RWPE1 (cell line): ENCODE measurements at regions not wholly inside any gene's neighbourhood (a gene's known extent, or its start where the extent isn't known, plus 50 kb on each side); places are given as distances from the start of the nearest gene placed in this dataset.

ENCODE experiments used
- CTCF ChIA-PET: fragments of 350-600 bp; sonication (Branson Sonifier 250); formaldehyde crosslinking; extraction: SDS; loops from one replicate; lab custom pipeline; 2021; lab: Yijun Ruan, JAX
- POLR2A ChIA-PET: fragments of 400-600 bp; formaldehyde crosslinking; extraction: SDS; loops from one replicate; lab custom pipeline; 2020; ENCODE audit warnings: antibody characterized with exemption; ENCODE audit not compliant: low non-redundant PET; lab: Yijun Ruan, JAX
- DNase-seq: peaks from one replicate; pipeline ENCODE4 v3.0.0; 2012; ENCODE audit warnings: low spot score
- H3K27ac ChIP-seq: fragments of 450-650 bp; 2 replicates; pipeline ENCODE4 v1.5.1; 2017
- CTCF ChIP-seq: fragments of 450-650 bp; conservative IDR thresholded peaks from 2 replicates; pipeline ENCODE4 v1.5.1; 2017; ENCODE audit warnings: low read depth, mild to moderate bottlenecking

DNA sequence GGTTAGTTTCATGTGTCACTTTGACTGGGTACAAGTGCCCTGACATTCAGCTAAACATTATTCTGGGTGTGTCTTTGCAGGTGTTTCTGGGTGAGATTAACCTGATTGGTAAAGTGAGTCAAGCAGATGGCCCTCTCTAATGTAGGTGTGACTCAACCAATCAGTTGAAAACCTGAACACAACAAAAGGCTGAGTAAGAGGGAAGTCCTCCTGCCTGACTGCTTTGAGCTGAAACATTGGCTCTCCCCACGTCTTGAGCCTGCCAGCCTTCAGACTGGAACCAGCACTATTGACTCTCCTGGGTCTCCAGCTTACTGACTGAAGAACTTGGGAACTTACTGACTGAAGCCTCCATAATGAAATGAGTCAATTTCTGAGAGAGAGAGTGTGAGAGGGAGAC, 70.0 kb upstream of the C21orf91 start:
- no peak for TF ChIP-seq CTCF
- no peak for DNase-seq
- CTCF ChIA-PET = no interaction called here
- H3K27ac ChIP-seq = no peak overlapping the region
- POLR2A ChIA-PET = no interaction called here

DNA sequence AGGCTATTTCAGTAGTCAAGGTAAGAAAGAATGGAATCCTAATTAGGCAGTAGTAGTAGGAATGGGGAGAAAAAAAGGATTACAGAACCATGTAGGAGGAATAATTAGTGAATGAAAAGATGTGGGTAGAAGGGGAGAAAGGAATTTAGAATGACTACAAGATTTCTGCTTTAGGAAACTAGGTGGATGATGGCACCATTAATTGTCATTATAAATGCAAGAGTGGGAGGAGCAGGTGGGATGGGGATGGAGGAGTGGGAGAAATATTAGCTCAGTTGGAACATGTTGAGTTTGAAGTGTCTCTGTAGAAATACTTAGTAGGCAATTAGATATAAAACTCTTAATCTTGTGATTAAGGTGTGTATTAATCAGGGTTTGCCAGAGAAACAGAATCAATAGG, 50.0 kb upstream of the C21orf91 start:
- ChIA-PET POLR2A (no interaction called here), CTCF (no interaction called here)
- H3K27ac ChIP-seq = no peak overlapping the region
- DNase-seq = no peak
- TF ChIP-seq CTCF = no peak
